SU-DHL-6 (cell line): ENCODE measurements at regions not wholly inside any gene's neighbourhood (a gene's known extent, or its start where the extent isn't known, plus 50 kb on each side); places are given as distances from the start of the nearest gene placed in this dataset.
A peak's percentile ranks its signal among the peaks of the same experiment; 100 is the strongest.

Experiments used
- H2AFZ ChIP-seq: fragments of 200-600 bp; sonication (generic); 2 replicates; pipeline ENCODE4 v1.6.1; 2014; ENCODE audit warnings: low read depth, mild to moderate bottlenecking, moderate library complexity, mixed read lengths, antibody characterized with exemption, low read length; ENCODE audit not compliant: severe bottlenecking
- H3F3A ChIP-seq: fragments of 200-600 bp; shearing (Covaris generic); 2 replicates; pipeline ENCODE4 v1.6.0; 2016; ENCODE audit warnings: antibody characterized with exemption, mild to moderate bottlenecking; ENCODE audit not compliant: insufficient read depth
- H3K27ac ChIP-seq: fragments of 200-600 bp; sonication (generic); 2 replicates; pipeline ENCODE4 v1.5.1; 2016; ENCODE audit warnings: low read depth, mild to moderate bottlenecking, low read length, moderate library complexity, mixed read lengths
- H3K27me3 ChIP-seq: fragments of 200-600 bp; sonication (generic), shearing (Covaris generic); 2 replicates; pipeline ENCODE4 v1.6.0; 2014; ENCODE audit warnings: mild to moderate bottlenecking, low read length
- H3K36me3 ChIP-seq: fragments of 200-600 bp; sonication (generic); 2 replicates; pipeline ENCODE4 v1.6.1; 2014; ENCODE audit warnings: mild to moderate bottlenecking, low read length, mixed read lengths
- H3K4me2 ChIP-seq: fragments of 300-600, 200-600 bp; shearing (Covaris generic), sonication (generic); 2 replicates; pipeline ENCODE4 v1.6.0; 2014; ENCODE audit warnings: low read length, low read depth, mild to moderate bottlenecking; ENCODE audit not compliant: poor library complexity, severe bottlenecking
- H3K4me3 ChIP-seq: fragments of 200-600 bp; sonication (generic); 2 replicates; pipeline ENCODE4 v1.5.1; 2014; ENCODE audit warnings: antibody characterized with exemption, low read length, mild to moderate bottlenecking, mixed read lengths; ENCODE audit not compliant: insufficient read depth, poor library complexity, severe bottlenecking
- H3K79me2 ChIP-seq: fragments of 200-600 bp; sonication (generic); 2 replicates; pipeline ENCODE4 v1.6.1; 2014; ENCODE audit warnings: mild to moderate bottlenecking, low read length, moderate library complexity; ENCODE audit not compliant: insufficient read depth
- H3K9ac ChIP-seq: fragments of 200-600 bp; sonication (generic); 2 replicates; pipeline ENCODE4 v1.7.0; 2014; ENCODE audit warnings: mild to moderate bottlenecking, low read length
- H3K9me2 ChIP-seq: fragments of 200-600 bp; sonication (generic); replicated peaks from 2 replicates; pipeline ENCODE4 v1.6.1; 2014; ENCODE audit warnings: low read length; ENCODE audit not compliant: insufficient read depth
- H3K9me3 ChIP-seq: fragments of 200-600 bp; sonication (generic); 2 replicates; pipeline ENCODE4 v1.6.1; 2014; ENCODE audit warnings: low read length, mixed read lengths; ENCODE audit not compliant: insufficient read depth
- H4K20me1 ChIP-seq: fragments of 200-600 bp; sonication (generic); 2 replicates; pipeline ENCODE4 v1.6.1; 2014; ENCODE audit warnings: low read depth, mild to moderate bottlenecking, antibody characterized with exemption, low read length, moderate library complexity, mixed read lengths
- EZH2phosphoT487 ChIP-seq: fragments of 200-600 bp; sonication (generic), shearing (Covaris generic); conservative IDR thresholded peaks from 2 replicates; pipeline ENCODE4 v1.6.1; 2018; ENCODE audit warnings: mild to moderate bottlenecking, antibody characterized with exemption, low read length, moderate library complexity, mixed read lengths
- TF ChIP-seq, protein P1 (sequence below): fragments of 200-600 bp; sonication (generic); IDR thresholded peaks from one replicate; pipeline ENCODE4 v1.5.1; 2017; ENCODE audit warnings: antibody characterized with exemption, mild to moderate bottlenecking, low read length, moderate library complexity; ENCODE audit not compliant: insufficient read depth, poor library complexity, severe bottlenecking

DNA sequence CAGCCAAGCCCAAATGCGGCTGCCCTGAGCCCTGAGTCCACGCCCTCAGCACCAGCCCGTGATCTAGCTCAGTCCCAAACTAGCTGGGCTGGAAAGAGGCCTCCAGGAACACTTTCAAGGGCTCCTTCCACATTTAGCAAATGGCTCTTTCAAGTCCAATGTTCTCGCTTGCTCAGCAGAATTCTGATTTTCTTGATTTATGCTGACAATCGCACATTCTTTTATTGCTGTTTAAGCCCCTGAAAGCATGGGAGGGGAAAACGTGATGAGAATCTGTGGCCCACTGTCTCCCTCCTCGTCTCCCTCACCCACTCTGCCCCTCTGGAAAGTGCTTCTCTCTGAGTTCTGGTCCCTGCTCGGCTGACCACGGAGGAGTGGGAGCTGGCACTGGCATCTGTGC is 293.8 kb downstream of the FOXL1 start:
- H3K36me3 ChIP-seq: no peaks in the 10 kb centered on the region
- no peak overlapping the region for H2AFZ ChIP-seq
- H3K27ac ChIP-seq: no peak overlapping the region
- H3K79me2 ChIP-seq: no peaks in the 10 kb centered on the region
- no peak overlapping the region for H3K4me2 ChIP-seq
- no peak overlapping the region for H3K4me3 ChIP-seq
- H4K20me1 ChIP-seq: no peaks in the 10 kb centered on the region
- H3K9me2 ChIP-seq: no peaks in the 10 kb centered on the region
- no peaks in the 10 kb centered on the region for H3K9me3 ChIP-seq
- no peak overlapping the region for H3K9ac ChIP-seq
- no peaks in the 10 kb centered on the region for H3K27me3 ChIP-seq
- H3F3A ChIP-seq: no peaks in the 10 kb centered on the region
- no peak for TF ChIP-seq EZH2phosphoT487
- TF ChIP-seq, protein P1, sequence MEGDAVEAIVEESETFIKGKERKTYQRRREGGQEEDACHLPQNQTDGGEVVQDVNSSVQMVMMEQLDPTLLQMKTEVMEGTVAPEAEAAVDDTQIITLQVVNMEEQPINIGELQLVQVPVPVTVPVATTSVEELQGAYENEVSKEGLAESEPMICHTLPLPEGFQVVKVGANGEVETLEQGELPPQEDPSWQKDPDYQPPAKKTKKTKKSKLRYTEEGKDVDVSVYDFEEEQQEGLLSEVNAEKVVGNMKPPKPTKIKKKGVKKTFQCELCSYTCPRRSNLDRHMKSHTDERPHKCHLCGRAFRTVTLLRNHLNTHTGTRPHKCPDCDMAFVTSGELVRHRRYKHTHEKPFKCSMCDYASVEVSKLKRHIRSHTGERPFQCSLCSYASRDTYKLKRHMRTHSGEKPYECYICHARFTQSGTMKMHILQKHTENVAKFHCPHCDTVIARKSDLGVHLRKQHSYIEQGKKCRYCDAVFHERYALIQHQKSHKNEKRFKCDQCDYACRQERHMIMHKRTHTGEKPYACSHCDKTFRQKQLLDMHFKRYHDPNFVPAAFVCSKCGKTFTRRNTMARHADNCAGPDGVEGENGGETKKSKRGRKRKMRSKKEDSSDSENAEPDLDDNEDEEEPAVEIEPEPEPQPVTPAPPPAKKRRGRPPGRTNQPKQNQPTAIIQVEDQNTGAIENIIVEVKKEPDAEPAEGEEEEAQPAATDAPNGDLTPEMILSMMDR: no peak

DNA sequence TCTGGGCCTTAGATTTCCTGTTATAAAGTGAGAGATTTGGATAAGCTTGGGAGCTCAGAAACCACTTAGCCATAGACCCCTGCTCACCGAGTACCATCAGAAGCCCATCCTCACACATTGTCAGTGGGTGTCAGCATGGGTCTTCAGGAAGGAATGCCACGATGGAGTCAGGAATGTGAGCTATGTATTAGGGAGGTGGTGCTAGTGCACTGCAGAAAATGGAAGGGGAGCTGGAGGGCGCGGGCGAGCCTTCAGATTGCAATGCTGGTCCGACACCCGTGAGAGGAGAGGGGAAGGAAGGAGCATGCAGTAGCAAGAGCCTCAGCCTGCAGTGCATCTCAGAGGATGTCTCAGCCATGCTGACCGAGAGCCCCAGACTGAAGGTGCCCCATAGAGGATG is 294.5 kb downstream of the FOXL1 start:
- no peaks in the 10 kb centered on the region for H3K9me2 ChIP-seq
- H3K27me3 ChIP-seq: no peaks in the 10 kb centered on the region
- H3F3A ChIP-seq: no peaks in the 10 kb centered on the region
- no peaks in the 10 kb centered on the region for H4K20me1 ChIP-seq
- no peaks in the 10 kb centered on the region for H3K36me3 ChIP-seq
- H3K4me3 ChIP-seq: no peak overlapping the region
- TF ChIP-seq EZH2phosphoT487: no peak
- TF ChIP-seq, protein P1: no peak
- H3K9me3 ChIP-seq: no peaks in the 10 kb centered on the region
- H3K27ac ChIP-seq: no peak overlapping the region
- H3K4me2 ChIP-seq: no peak overlapping the region
- no peaks in the 10 kb centered on the region for H3K79me2 ChIP-seq
- no peak overlapping the region for H3K9ac ChIP-seq
- H2AFZ ChIP-seq: no peak overlapping the region

DNA sequence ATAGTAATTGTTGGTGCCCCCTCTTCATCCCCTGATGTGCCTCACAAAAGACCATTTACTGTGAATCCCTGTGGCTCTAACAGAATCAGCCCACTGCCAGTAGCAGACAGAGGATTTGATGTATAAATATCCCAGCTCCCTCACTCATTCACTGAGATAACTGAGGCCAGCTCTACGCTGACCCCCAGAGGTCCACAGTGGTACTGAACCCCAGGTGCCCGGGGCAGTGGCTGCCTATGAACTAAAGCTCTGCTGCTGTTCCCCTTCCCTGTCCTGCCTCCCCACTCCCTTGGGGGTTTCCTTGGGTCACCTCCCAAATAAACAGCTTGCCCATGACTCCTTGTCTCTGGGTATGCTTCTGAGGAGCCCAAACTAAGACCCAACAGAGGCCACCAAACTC is 295.8 kb downstream of the FOXL1 start:
- Histone ChIP-seq H3K27me3 (no peaks in the 10 kb centered on the region), H3K79me2 (no peaks in the 10 kb centered on the region), H3K9ac (no peak overlapping the region), H3K27ac (no peak overlapping the region), H3K9me3 (no peaks in the 10 kb centered on the region), H3K4me2 (no peak overlapping the region), H3F3A (no peaks in the 10 kb centered on the region), H3K36me3 (no peaks in the 10 kb centered on the region), H4K20me1 (no peaks in the 10 kb centered on the region), H2AFZ (no peak overlapping the region), H3K9me2 (no peaks in the 10 kb centered on the region), H3K4me3 (no peak overlapping the region)
- TF ChIP-seq EZH2phosphoT487: no peak
- TF ChIP-seq, protein P1: peak; percentile 41

DNA sequence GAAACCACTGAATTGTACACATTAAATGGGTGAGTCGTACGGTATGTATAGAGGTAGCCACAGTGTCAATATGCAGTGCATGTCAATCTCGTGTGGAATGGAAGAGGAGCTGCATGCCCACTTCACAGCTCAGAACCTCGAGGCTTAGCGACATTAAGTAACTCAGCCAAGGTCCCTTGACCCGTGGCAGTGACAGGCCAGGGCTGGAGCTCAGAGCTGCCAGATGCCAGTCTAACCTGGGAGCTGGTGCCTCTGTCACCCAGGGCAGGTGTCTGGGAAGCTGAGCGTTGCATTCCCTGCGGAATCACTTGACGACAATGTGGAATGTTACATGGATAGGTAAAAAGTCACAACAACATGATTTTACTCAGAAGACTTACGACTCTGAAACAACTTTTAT is 298.1 kb downstream of the FOXL1 start:
- H3K4me3 ChIP-seq: no peak overlapping the region
- no peak overlapping the region for H3K27ac ChIP-seq
- H2AFZ ChIP-seq: no peak overlapping the region
- H3K9me2 ChIP-seq: no peaks in the 10 kb centered on the region
- no peaks in the 10 kb centered on the region for H3K36me3 ChIP-seq
- no peaks in the 10 kb centered on the region for H3K79me2 ChIP-seq
- no peaks in the 10 kb centered on the region for H3F3A ChIP-seq
- TF ChIP-seq, protein P1: no peak
- TF ChIP-seq EZH2phosphoT487: no peak
- no peak overlapping the region for H3K4me2 ChIP-seq
- no peaks in the 10 kb centered on the region for H3K27me3 ChIP-seq
- H3K9ac ChIP-seq: no peak overlapping the region
- no peaks in the 10 kb centered on the region for H3K9me3 ChIP-seq
- no peaks in the 10 kb centered on the region for H4K20me1 ChIP-seq
